Astrocyte of the cerebellum (primary cell): ENCODE measurements at regions not wholly inside any gene's neighbourhood (a gene's known extent, or its start where the extent isn't known, plus 50 kb on each side); places are given as distances from the start of the nearest gene placed in this dataset.
"Not testable (repeated sequence)": the region's sequence is repeated elsewhere in the genome, so short reads cannot be mapped to it uniquely, and the experiment has no call there.

Experiments used
- DNase-seq: peaks from one replicate; pipeline ENCODE4 v3.0.0-alpha.2; 2011; ENCODE audit warnings: low read depth
- H3K4me3 ChIP-seq: 2 replicates; pipeline ENCODE4 v1.5.1; 2011; ENCODE audit warnings: mild to moderate bottlenecking, low read depth, low read length, moderate library complexity
- CTCF ChIP-seq: IDR thresholded peaks from 2 replicates; pipeline ENCODE4 v1.5.1; 2012; ENCODE audit warnings: low read length, low read depth, moderate library complexity, mild to moderate bottlenecking; ENCODE audit errors: missing control alignments
- in situ Hi-C: cut with HindIII; loops from 2 replicates; pipeline ENCODE4 v1.10.0; 2017; ENCODE audit warnings: low sequenced_read_pairs

DNA sequence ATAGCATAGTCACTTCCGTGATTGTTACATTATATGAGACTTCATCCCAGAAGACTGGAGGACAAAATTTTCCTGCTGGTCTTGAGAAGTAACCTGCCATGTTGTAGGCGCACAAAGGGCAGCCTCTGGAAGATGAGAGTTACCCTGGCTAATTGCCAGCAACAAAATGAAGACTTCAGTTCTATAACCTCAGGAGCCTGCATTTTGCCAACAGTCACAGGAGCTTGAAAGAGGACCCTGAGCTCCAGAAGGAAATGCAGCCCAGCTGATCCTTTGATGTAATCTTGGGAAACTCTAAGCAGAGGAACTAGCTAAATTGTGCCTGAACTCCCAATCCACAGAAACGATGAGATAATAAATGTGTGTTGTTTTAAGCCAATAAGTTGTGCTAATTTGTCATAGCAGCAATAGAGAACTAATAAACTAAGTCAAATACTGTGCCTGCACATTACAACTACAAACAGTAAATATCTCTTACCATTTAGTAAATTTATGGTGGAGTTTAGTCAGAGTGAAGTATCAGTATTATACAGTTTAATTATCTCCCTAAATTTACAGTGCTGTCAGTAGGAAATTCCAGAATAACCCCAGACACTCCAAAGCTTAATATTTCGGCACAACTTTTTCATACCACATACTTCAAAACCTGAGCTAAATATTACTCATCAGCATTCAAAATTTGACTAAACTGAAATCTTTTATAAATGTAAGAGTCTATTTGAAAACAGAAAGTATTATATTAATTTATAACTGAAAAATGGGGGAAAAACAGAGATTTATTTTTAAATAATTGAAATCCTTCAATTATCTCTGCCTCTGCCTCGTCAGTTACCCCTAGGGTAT, 90.1 kb upstream of the MAPK10 start:
- in situ Hi-C loops = no loop called here
- no peak for TF ChIP-seq CTCF
- H3K4me3 ChIP-seq = no peak overlapping the region
- DNase-seq = no peak

DNA sequence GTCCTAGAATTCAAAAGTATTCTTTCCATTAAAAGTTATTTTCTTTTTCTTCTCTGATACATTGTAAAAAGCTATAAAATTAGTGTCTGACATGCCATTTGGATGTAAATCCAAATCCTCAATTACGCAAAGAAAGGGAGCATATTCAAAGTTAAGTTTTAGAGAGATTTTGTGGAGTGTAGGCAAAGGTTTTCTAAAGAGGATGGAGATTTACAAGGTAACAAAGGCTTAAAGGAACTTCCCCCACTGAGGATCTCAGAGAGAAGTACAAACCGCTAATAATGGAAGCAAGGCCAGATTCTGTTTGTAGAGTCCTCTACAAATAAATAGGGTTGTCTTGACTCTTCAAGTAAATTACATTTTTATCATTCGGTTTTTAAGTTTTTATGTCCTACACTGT, 91.0 kb upstream of the MAPK10 start:
- TF ChIP-seq CTCF = no peak
- no peak for DNase-seq
- H3K4me3 ChIP-seq = no peak overlapping the region
- in situ Hi-C loops = no loop called here

GRCh38 chr4:86451560-86452330, 91.9 kb upstream of the MAPK10 start:
- DNase-seq = no peak
- TF ChIP-seq CTCF = no peak
- H3K4me3 ChIP-seq = no peak overlapping the region
- in situ Hi-C loops = no loop called here

GRCh38 chr4:86452422-86452891, 92.6 kb upstream of the MAPK10 start:
- no peak for TF ChIP-seq CTCF
- H3K4me3 ChIP-seq = no peak overlapping the region
- in situ Hi-C loops = no loop called here
- DNase-seq = no peak

GRCh38 chr4:86452924-86453531, 93.2 kb upstream of the MAPK10 start:
- DNase-seq = no peak
- in situ Hi-C loops = no loop called here
- no peak for TF ChIP-seq CTCF
- no peak overlapping the region for H3K4me3 ChIP-seq

DNA sequence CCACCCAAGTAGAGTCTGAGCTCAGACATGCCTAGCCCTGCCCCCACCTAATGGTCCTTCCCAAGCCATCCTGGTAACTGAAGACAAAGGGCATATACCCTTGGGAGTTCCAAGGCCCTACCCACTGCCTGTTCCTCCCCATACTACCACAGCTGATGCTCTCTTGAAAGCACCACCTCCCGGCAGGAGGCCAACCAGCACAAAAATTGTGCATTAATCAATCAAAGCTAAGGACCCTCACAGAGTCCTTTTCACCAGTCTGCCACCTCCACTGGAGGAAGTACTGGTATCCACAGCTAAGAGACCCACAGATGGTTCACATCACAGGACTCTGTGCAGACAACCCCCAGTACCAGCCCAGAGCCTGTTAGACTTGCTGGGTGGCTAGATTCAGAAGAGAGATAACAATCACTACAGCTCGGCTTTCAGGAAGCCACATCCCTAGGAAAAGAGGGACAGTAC, 93.8 kb upstream of the MAPK10 start:
- DNase-seq, in situ Hi-C loops, H3K4me3 ChIP-seq: not testable (repeated sequence)
